Parathyroid adenoma (tissue), 2 donors: ENCODE measurements at regions not wholly inside any gene's neighbourhood (a gene's known extent, or its start where the extent isn't known, plus 50 kb on each side); places are given as distances from the start of the nearest gene placed in this dataset.

Source experiments
- H2AFZ ChIP-seq: fragments of 300-600 bp; sonication (generic); one replicate; pipeline ENCODE4 v1.7.0; 2017; ENCODE audit warnings: antibody characterized with exemption, mild to moderate bottlenecking
- H3K27ac ChIP-seq: fragments of 300-600 bp; sonication (generic); one replicate; pipeline ENCODE4 v1.7.0; 2017
- H3K27me3 ChIP-seq: fragments of 300-600 bp; sonication (generic); one replicate; pipeline ENCODE4 v1.7.0; 2017; ENCODE audit warnings: low read length; ENCODE audit not compliant: control insufficient read depth, insufficient read depth
- H3K36me3 ChIP-seq: fragments of 300-600 bp; sonication (generic); one replicate; pipeline ENCODE4 v1.7.0; 2017; ENCODE audit warnings: low read length; ENCODE audit not compliant: control insufficient read depth, insufficient read depth
- H3K4me1 ChIP-seq: fragments of 300-600 bp; sonication (generic); one replicate; pipeline ENCODE4 v1.7.0; 2017; ENCODE audit warnings: control low read depth
- H3K4me2 ChIP-seq: fragments of 300-600 bp; sonication (generic); one replicate; pipeline ENCODE4 v1.7.0; 2017; ENCODE audit warnings: low read length
- H3K4me3 ChIP-seq: fragments of 300-600 bp; sonication (generic); one replicate; pipeline ENCODE4 v1.7.0; 2017; ENCODE audit warnings: low read depth, low read length
- H3K79me2 ChIP-seq: fragments of 300-600 bp; sonication (generic); one replicate; pipeline ENCODE4 v1.7.0; 2017; ENCODE audit warnings: control low read depth
- H3K9ac ChIP-seq: fragments of 300-600 bp; sonication (generic); one replicate; pipeline ENCODE4 v1.7.0; 2017; ENCODE audit warnings: mild to moderate bottlenecking
- H3K9me3 ChIP-seq: fragments of 300-600 bp; sonication (generic); one replicate; pipeline ENCODE4 v1.7.0; 2017; ENCODE audit warnings: low read length; ENCODE audit not compliant: control insufficient read depth
- CTCF ChIP-seq: fragments of 300-600 bp; sonication (generic); IDR thresholded peaks from one replicate; pipeline ENCODE4 v1.7.0; 2017; ENCODE audit warnings: antibody characterized with exemption, mild to moderate bottlenecking
- donor health status: primary hyperparathyroidism.

GRCh38 chr16:85402910-85403692, 210.0 kb upstream of the GSE1 start:
- no peak overlapping the region for H3K4me2 ChIP-seq
- H3K4me3 ChIP-seq, result no peak overlapping the region
- no peaks in the 10 kb centered on the region for H3K36me3 ChIP-seq
- TF ChIP-seq CTCF, result no peak
- H3K27ac ChIP-seq, result no peak overlapping the region
- H3K9me3 ChIP-seq, result no peaks in the 10 kb centered on the region
- H3K9ac ChIP-seq, result no peak overlapping the region
- H2AFZ ChIP-seq, result no peak overlapping the region
- H3K79me2 ChIP-seq, result peaks cover 19% of the 10 kb centered on the region
- no peaks in the 10 kb centered on the region for H3K27me3 ChIP-seq
- H3K4me1 ChIP-seq, result no peaks in the 10 kb centered on the region

- H3K4me1 ChIP-seq, result no peaks in the 10 kb centered on the region
- H3K9me3 ChIP-seq, result no peaks in the 10 kb centered on the region
- H2AFZ ChIP-seq, result no peak overlapping the region
- H3K79me2 ChIP-seq, result peaks cover 19% of the 10 kb centered on the region
- TF ChIP-seq CTCF, result no peak
- no peak overlapping the region for H3K4me2 ChIP-seq
- H3K36me3 ChIP-seq, result no peaks in the 10 kb centered on the region
- no peaks in the 10 kb centered on the region for H3K27me3 ChIP-seq
- H3K9ac ChIP-seq, result no peak overlapping the region
- no peak overlapping the region for H3K27ac ChIP-seq
- H3K4me3 ChIP-seq, result no peak overlapping the region
Observed at GRCh38 chr16:85403693-85404092, 209.4 kb upstream of the GSE1 start.

- Histone ChIP-seq H3K36me3 (no peaks in the 10 kb centered on the region), H3K27ac (no peak overlapping the region), H3K9ac (no peak overlapping the region), H2AFZ (no peak overlapping the region), H3K4me2 (no peak overlapping the region), H3K4me3 (no peak overlapping the region), H3K4me1 (no peaks in the 10 kb centered on the region), H3K79me2 (peaks cover 3% of the 10 kb centered on the region), H3K9me3 (no peaks in the 10 kb centered on the region), H3K27me3 (no peaks in the 10 kb centered on the region)
- no peak for TF ChIP-seq CTCF
Observed at GRCh38 chr16:85412911-85413520, 200.1 kb upstream of the GSE1 start.

GRCh38 chr16:85413691-85414663, 199.1 kb upstream of the GSE1 start:
- no peaks in the 10 kb centered on the region for H3K27me3 ChIP-seq
- no peaks in the 10 kb centered on the region for H3K4me1 ChIP-seq
- peaks cover 8% of the 10 kb centered on the region for H3K79me2 ChIP-seq
- H3K4me2 ChIP-seq, result no peak overlapping the region
- no peak overlapping the region for H3K4me3 ChIP-seq
- no peak for TF ChIP-seq CTCF
- no peak overlapping the region for H3K27ac ChIP-seq
- no peak overlapping the region for H2AFZ ChIP-seq
- no peak overlapping the region for H3K9ac ChIP-seq
- H3K9me3 ChIP-seq, result no peaks in the 10 kb centered on the region
- H3K36me3 ChIP-seq, result no peaks in the 10 kb centered on the region
